ENCODE measurements at regions not wholly inside any gene's neighbourhood (a gene's known extent, or its start where the extent isn't known, plus 50 kb on each side); places are given as distances from the start of the nearest gene placed in this dataset.

DNA sequence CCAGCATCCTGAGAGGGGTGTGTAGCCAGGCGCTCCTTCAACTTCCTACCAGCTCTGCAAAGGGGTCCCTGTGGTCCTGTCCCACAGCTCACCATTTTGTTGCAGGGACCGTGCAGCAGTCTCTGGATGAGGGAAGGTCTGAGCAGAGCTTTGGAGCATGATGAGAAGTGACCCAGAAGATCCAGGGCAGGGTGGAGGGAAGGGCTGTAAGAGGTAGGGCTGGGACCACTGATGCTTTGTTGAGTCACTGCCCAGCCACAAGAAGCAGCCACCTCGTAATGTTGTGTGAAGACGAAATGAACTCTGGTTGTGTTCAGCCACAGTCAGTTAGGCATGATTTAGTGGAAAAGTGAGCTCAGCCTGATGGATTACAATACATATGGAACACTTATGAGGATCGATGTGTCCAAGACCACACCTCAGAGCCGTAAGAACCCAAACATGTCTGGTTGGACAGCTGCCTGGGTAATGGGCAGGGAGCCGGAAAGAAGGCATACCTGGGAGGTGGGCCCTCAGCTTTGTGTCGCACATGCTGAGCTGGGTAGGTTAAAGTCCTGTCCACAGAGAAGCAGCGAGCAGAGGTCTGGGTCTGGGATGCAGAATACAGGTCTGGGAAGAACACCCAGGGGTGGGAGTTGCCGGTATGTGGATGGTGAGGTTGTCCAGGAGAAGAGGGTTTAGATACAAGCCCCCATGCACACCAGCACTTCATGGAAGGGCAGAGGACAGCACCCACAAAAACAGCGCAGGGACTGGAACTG lies 250.1 kb downstream of the GADD45G start:
- TF ChIP-seq, protein P1, sequence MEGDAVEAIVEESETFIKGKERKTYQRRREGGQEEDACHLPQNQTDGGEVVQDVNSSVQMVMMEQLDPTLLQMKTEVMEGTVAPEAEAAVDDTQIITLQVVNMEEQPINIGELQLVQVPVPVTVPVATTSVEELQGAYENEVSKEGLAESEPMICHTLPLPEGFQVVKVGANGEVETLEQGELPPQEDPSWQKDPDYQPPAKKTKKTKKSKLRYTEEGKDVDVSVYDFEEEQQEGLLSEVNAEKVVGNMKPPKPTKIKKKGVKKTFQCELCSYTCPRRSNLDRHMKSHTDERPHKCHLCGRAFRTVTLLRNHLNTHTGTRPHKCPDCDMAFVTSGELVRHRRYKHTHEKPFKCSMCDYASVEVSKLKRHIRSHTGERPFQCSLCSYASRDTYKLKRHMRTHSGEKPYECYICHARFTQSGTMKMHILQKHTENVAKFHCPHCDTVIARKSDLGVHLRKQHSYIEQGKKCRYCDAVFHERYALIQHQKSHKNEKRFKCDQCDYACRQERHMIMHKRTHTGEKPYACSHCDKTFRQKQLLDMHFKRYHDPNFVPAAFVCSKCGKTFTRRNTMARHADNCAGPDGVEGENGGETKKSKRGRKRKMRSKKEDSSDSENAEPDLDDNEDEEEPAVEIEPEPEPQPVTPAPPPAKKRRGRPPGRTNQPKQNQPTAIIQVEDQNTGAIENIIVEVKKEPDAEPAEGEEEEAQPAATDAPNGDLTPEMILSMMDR (conservative IDR thresholded peaks at IDR 0.05; ENCODE audit: low read length): no peak
- no peak for TF ChIP-seq EZH2phosphoT487 (IDR thresholded peaks at IDR 0.05; ENCODE audit: borderline replicate concordance, low read depth, low read length)

Data from OCI-LY7 (cell line).